ENCODE measurements at regions not wholly inside any gene's neighbourhood (a gene's known extent, or its start where the extent isn't known, plus 50 kb on each side); places are given as distances from the start of the nearest gene placed in this dataset.
A peak's percentile ranks its signal among the peaks of the same experiment; 100 is the strongest.
"Not testable (repeated sequence)": the region's sequence is repeated elsewhere in the genome, so short reads cannot be mapped to it uniquely, and the experiment has no call there.

GRCh38 chr6:27706431-27706830 is 205.8 kb downstream of the OR2B2 start:
- no peaks in the 10 kb centered on the region for H3K9me3 ChIP-seq (ENCODE audit: control insufficient read depth, low read length)
- no peaks in the 10 kb centered on the region for H3K79me2 ChIP-seq
- H3K4me2 ChIP-seq (ENCODE audit: low read length) = no peak overlapping the region
- H3K36me3 ChIP-seq (ENCODE audit: control insufficient read depth, insufficient read depth, low read length) = no peaks in the 10 kb centered on the region
- no peak overlapping the region for H3K4me3 ChIP-seq (ENCODE audit: low read depth, low read length)
- no peaks in the 10 kb centered on the region for H3K27me3 ChIP-seq (ENCODE audit: control insufficient read depth, insufficient read depth, low read length)
- no peaks in the 10 kb centered on the region for H3K4me1 ChIP-seq
- no peak overlapping the region for H3K9ac ChIP-seq
- no peak for TF ChIP-seq CTCF (IDR thresholded peaks at IDR 0.05)
- no peak overlapping the region for H3K27ac ChIP-seq
- H2AFZ ChIP-seq = no peak overlapping the region

GRCh38 chr6:27700337-27700736 is 211.9 kb downstream of the OR2B2 start:
- no peaks in the 10 kb centered on the region for H3K79me2 ChIP-seq
- TF ChIP-seq CTCF (IDR thresholded peaks at IDR 0.05) = no peak
- H2AFZ ChIP-seq = no peak overlapping the region
- no peak overlapping the region for H3K9ac ChIP-seq
- H3K4me3 ChIP-seq (ENCODE audit: low read depth, low read length) = no peak overlapping the region
- no peaks in the 10 kb centered on the region for H3K4me1 ChIP-seq
- H3K9me3 ChIP-seq (ENCODE audit: control insufficient read depth, low read length) = no peaks in the 10 kb centered on the region
- no peak overlapping the region for H3K27ac ChIP-seq
- no peaks in the 10 kb centered on the region for H3K27me3 ChIP-seq (ENCODE audit: control insufficient read depth, insufficient read depth, low read length)
- H3K36me3 ChIP-seq (ENCODE audit: control insufficient read depth, insufficient read depth, low read length) = no peaks in the 10 kb centered on the region
- H3K4me2 ChIP-seq (ENCODE audit: low read length) = no peak overlapping the region

- peak overlapping the region; percentile 70 for H2AFZ ChIP-seq
- H3K9ac ChIP-seq = no peak overlapping the region
- H3K79me2 ChIP-seq = no peaks in the 10 kb centered on the region
- H3K4me2 ChIP-seq (ENCODE audit: low read length) = peak overlapping the region; percentile 94
- H3K4me3 ChIP-seq (ENCODE audit: low read depth, low read length) = peak overlapping the region; percentile 70
- no peak for TF ChIP-seq CTCF (IDR thresholded peaks at IDR 0.05)
- H3K9me3 ChIP-seq (ENCODE audit: control insufficient read depth, low read length) = no peaks in the 10 kb centered on the region
- no peaks in the 10 kb centered on the region for H3K36me3 ChIP-seq (ENCODE audit: control insufficient read depth, insufficient read depth, low read length)
- no peaks in the 10 kb centered on the region for H3K4me1 ChIP-seq
- no peaks in the 10 kb centered on the region for H3K27me3 ChIP-seq (ENCODE audit: control insufficient read depth, insufficient read depth, low read length)
- no peak overlapping the region for H3K27ac ChIP-seq
Measured at GRCh38 chr6:27694547-27694874, 217.7 kb downstream of the OR2B2 start.

- H3K27ac ChIP-seq = no peak overlapping the region
- H3K4me3 ChIP-seq (ENCODE audit: low read depth, low read length) = peak overlapping the region; percentile 70
- peak overlapping the region; percentile 70 for H2AFZ ChIP-seq
- H3K27me3 ChIP-seq (ENCODE audit: control insufficient read depth, insufficient read depth, low read length) = no peaks in the 10 kb centered on the region
- H3K4me2 ChIP-seq (ENCODE audit: low read length) = peak overlapping the region; percentile 94
- no peak for TF ChIP-seq CTCF (IDR thresholded peaks at IDR 0.05)
- no peak overlapping the region for H3K9ac ChIP-seq
- H3K9me3 ChIP-seq (ENCODE audit: control insufficient read depth, low read length) = no peaks in the 10 kb centered on the region
- H3K36me3 ChIP-seq (ENCODE audit: control insufficient read depth, insufficient read depth, low read length) = no peaks in the 10 kb centered on the region
- no peaks in the 10 kb centered on the region for H3K79me2 ChIP-seq
- H3K4me1 ChIP-seq = no peaks in the 10 kb centered on the region
Measured at GRCh38 chr6:27693766-27694546, 218.2 kb downstream of the OR2B2 start.

- not testable (repeated sequence) for H3K27me3 ChIP-seq (ENCODE audit: control insufficient read depth, insufficient read depth, low read length); H3K9ac ChIP-seq; H2AFZ ChIP-seq; H3K4me1 ChIP-seq; H3K27ac ChIP-seq; H3K9me3 ChIP-seq (ENCODE audit: control insufficient read depth, low read length); H3K4me3 ChIP-seq (ENCODE audit: low read depth, low read length); H3K4me2 ChIP-seq (ENCODE audit: low read length); H3K79me2 ChIP-seq; H3K36me3 ChIP-seq (ENCODE audit: control insufficient read depth, insufficient read depth, low read length)
Measured at GRCh38 chr6:27692133-27692532, 219.2 kb upstream of the ZNF184 start.
